Ishikawa (cell line): ENCODE measurements at regions not wholly inside any gene's neighbourhood (a gene's known extent, or its start where the extent isn't known, plus 50 kb on each side); places are given as distances from the start of the nearest gene placed in this dataset.

Experiments
- CEBPB ChIP-seq: IDR thresholded peaks from 2 replicates; pipeline ENCODE4 v1.6.1; 2012
- CREB1 ChIP-seq: IDR thresholded peaks from 2 replicates; pipeline ENCODE4 v1.6.1; 2012; ENCODE audit warnings: low read depth
- EGR1 ChIP-seq: IDR thresholded peaks from 2 replicates; pipeline ENCODE4 v1.6.1; 2012
- EP300 ChIP-seq: IDR thresholded peaks from 2 replicates; pipeline ENCODE4 v1.6.1; 2012; ENCODE audit warnings: borderline replicate concordance
- FOXM1 ChIP-seq: IDR thresholded peaks from 2 replicates; pipeline ENCODE4 v1.6.1; 2012; ENCODE audit warnings: low read depth, borderline replicate concordance
- MAX ChIP-seq: IDR thresholded peaks from 2 replicates; pipeline ENCODE4 v1.6.1; 2012
- NFIC ChIP-seq: IDR thresholded peaks from 2 replicates; pipeline ENCODE4 v1.6.1; 2012
- RAD21 ChIP-seq: IDR thresholded peaks from 2 replicates; pipeline ENCODE4 v1.6.1; 2012; ENCODE audit warnings: low read depth
- REST ChIP-seq: IDR thresholded peaks from 2 replicates; pipeline ENCODE4 v1.6.1; 2012; ENCODE audit warnings: low read depth, mild to moderate bottlenecking
- TAF1 ChIP-seq: IDR thresholded peaks from 2 replicates; pipeline ENCODE4 v1.6.1; 2012; ENCODE audit warnings: low read depth, mild to moderate bottlenecking
- TCF12 ChIP-seq: IDR thresholded peaks from 2 replicates; pipeline ENCODE4 v1.6.1; 2012; ENCODE audit warnings: low read depth
- TEAD4 ChIP-seq: IDR thresholded peaks from 2 replicates; pipeline ENCODE4 v1.6.1; 2012
- USF1 ChIP-seq: IDR thresholded peaks from 2 replicates; pipeline ENCODE4 v1.6.1; 2012
- YY1 ChIP-seq: IDR thresholded peaks from 2 replicates; pipeline ENCODE4 v1.6.1; 2012; ENCODE audit warnings: low read depth
- ZBTB7A ChIP-seq: IDR thresholded peaks from 2 replicates; pipeline ENCODE4 v1.6.1; 2012; ENCODE audit warnings: low read depth

- TF ChIP-seq TAF1 = no peak
- TF ChIP-seq USF1 = no peak
- no peak for TF ChIP-seq TCF12
- TF ChIP-seq CEBPB = no peak
- TF ChIP-seq RAD21 = no peak
- no peak for TF ChIP-seq REST
- no peak for TF ChIP-seq YY1
- TF ChIP-seq EP300 = no peak
- no peak for TF ChIP-seq EGR1
- TF ChIP-seq ZBTB7A = no peak
- TF ChIP-seq NFIC = no peak
- no peak for TF ChIP-seq FOXM1
- no peak for TF ChIP-seq TEAD4
- no peak for TF ChIP-seq CREB1
- no peak for TF ChIP-seq MAX
Observed at GRCh38 chr2:116988303-116988702, 826.2 kb upstream of the DDX18 start.

- TF ChIP-seq FOXM1 (no peak), REST (no peak), RAD21 (no peak)
Observed at GRCh38 chr2:117019357-117019756, 795.1 kb upstream of the DDX18 start.

GRCh38 chr2:117027646-117028045 lies 786.8 kb upstream of the DDX18 start:
- TF ChIP-seq EP300 (no peak), USF1 (no peak), CREB1 (no peak), CEBPB (no peak), TCF12 (no peak), FOXM1 (no peak), TEAD4 (no peak), YY1 (no peak), TAF1 (no peak), RAD21 (no peak), MAX (no peak), EGR1 (no peak)

GRCh38 chr2:117055499-117056375 lies 758.8 kb upstream of the DDX18 start:
- TF ChIP-seq NFIC = no peak
- no peak for TF ChIP-seq REST
- no peak for TF ChIP-seq EP300
- TF ChIP-seq USF1 = no peak
- no peak for TF ChIP-seq EGR1
- TF ChIP-seq ZBTB7A = no peak
- TF ChIP-seq RAD21 = no peak
- no peak for TF ChIP-seq TCF12
- TF ChIP-seq CREB1 = no peak
- TF ChIP-seq FOXM1 = no peak
- TF ChIP-seq CEBPB = no peak
- TF ChIP-seq TAF1 = no peak
- no peak for TF ChIP-seq MAX
- TF ChIP-seq TEAD4 = no peak
- no peak for TF ChIP-seq YY1
